ENCODE measurements at regions not wholly inside any gene's neighbourhood (a gene's known extent, or its start where the extent isn't known, plus 50 kb on each side); places are given as distances from the start of the nearest gene placed in this dataset.

DNA sequence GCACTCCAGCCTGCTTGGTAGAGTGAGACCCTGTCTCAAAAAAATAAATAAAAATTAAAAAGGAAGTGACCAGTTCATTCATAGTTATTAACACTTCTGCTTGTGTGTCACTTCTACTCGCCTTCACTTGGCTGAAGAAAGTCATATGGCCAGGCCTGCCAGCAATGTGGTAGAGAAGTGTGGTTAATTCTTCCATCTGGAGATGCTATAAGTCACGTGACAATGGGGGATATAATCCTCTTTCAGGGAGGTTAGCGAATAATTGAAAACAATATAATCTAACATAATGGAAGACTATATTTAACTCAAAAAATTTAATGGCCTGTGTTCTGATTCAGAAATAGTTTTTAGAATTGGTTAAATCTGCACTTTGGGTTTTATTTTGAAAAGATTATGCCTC, 305.6 kb downstream of the DOCK8 start:
- TF ChIP-seq, protein P1, sequence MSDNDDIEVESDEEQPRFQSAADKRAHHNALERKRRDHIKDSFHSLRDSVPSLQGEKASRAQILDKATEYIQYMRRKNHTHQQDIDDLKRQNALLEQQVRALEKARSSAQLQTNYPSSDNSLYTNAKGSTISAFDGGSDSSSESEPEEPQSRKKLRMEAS (IDR thresholded peaks at IDR 0.05), result no peak
- TF ChIP-seq RAD21 (IDR thresholded peaks at IDR 0.05 in 1 of 2, conservative IDR thresholded peaks at IDR 0.05 in 1 of 2; ENCODE audit: low read depth in 2 of 2, low read length in 2 of 2) (no peak), NRF1 (IDR thresholded peaks at IDR 0.05; ENCODE audit: low read depth, low read length) (no peak), CREB1 (IDR thresholded peaks at IDR 0.05) (no peak), SUZ12 (IDR thresholded peaks at IDR 0.05; ENCODE audit: low read length) (no peak), GABPA (IDR thresholded peaks at IDR 0.05; ENCODE audit: borderline replicate concordance, insufficient read depth, low read length) (no peak), TBP (IDR thresholded peaks at IDR 0.05; ENCODE audit: low read depth, low read length) (no peak), CEBPB (IDR thresholded peaks at IDR 0.05; ENCODE audit: low read depth, low read length) (no peak), TAF1 (IDR thresholded peaks at IDR 0.05; ENCODE audit: low read depth, low read length) (no peak), YY1 (IDR thresholded peaks at IDR 0.05; ENCODE audit: low read depth, low read length) (no peak), EZH2 (IDR thresholded peaks at IDR 0.05; ENCODE audit: low read depth, low read length, severe bottlenecking) (no peak), CTBP2 (IDR thresholded peaks at IDR 0.05; ENCODE audit: borderline replicate concordance, insufficient read depth, insufficient read length, low read length) (no peak)
- TF ChIP-seq, protein P2, sequence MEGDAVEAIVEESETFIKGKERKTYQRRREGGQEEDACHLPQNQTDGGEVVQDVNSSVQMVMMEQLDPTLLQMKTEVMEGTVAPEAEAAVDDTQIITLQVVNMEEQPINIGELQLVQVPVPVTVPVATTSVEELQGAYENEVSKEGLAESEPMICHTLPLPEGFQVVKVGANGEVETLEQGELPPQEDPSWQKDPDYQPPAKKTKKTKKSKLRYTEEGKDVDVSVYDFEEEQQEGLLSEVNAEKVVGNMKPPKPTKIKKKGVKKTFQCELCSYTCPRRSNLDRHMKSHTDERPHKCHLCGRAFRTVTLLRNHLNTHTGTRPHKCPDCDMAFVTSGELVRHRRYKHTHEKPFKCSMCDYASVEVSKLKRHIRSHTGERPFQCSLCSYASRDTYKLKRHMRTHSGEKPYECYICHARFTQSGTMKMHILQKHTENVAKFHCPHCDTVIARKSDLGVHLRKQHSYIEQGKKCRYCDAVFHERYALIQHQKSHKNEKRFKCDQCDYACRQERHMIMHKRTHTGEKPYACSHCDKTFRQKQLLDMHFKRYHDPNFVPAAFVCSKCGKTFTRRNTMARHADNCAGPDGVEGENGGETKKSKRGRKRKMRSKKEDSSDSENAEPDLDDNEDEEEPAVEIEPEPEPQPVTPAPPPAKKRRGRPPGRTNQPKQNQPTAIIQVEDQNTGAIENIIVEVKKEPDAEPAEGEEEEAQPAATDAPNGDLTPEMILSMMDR (IDR thresholded peaks at IDR 0.05; ENCODE audit: control extremely low read depth in 1 of 3, insufficient read depth in 1 of 3, low read depth in 1 of 3, low read length in 3 of 3), result no peak

Data from H1 (cell line).